HEK293 (cell line): ENCODE measurements at regions not wholly inside any gene's neighbourhood (a gene's known extent, or its start where the extent isn't known, plus 50 kb on each side); places are given as distances from the start of the nearest gene placed in this dataset.

Experiments used
- CTCF ChIA-PET: fragments of 350-600 bp; formaldehyde crosslinking; extraction: SDS; loops from one replicate; lab custom pipeline; 2021; ENCODE audit warnings: antibody characterized with exemption; lab: Yijun Ruan, JAX
- POLR2A ChIA-PET: fragments of 300-600 bp; formaldehyde crosslinking; extraction: SDS; loops from one replicate; lab custom pipeline; 2020; ENCODE audit warnings: antibody characterized with exemption, inconsistent platforms; lab: Yijun Ruan, JAX
- H3K27ac ChIP-seq: fragments of 200-500 bp; sonication (Bioruptor generic); 2 replicates; pipeline ENCODE4 v1.5.1; 2014; ENCODE audit warnings: low read depth, low read length, control low read depth, inconsistent platforms; ENCODE audit errors: extremely low read depth
- H3K36me3 ChIP-seq, 2 experiments: fragments of 200-500 bp in 1 of 2; sonication (Bioruptor generic) in 1 of 2; 1 replicate in 1 of 2; 2 replicates in 1 of 2; pipeline ENCODE4 v1.5.1; 2014 to 2017; ENCODE audit warnings: inconsistent platforms in 2 of 2, low read length in 2 of 2; ENCODE audit not compliant: control insufficient read depth in 2 of 2, insufficient read depth in 1 of 2
- H3K4me1 ChIP-seq: fragments of 200-500 bp; sonication (Bioruptor generic); 2 replicates; pipeline ENCODE4 v1.5.1; 2014; ENCODE audit warnings: mild to moderate bottlenecking, low read length, inconsistent platforms; ENCODE audit not compliant: control insufficient read depth, insufficient read depth
- H3K4me3 ChIP-seq: 2 replicates; pipeline ENCODE4 v1.5.1; 2011; ENCODE audit warnings: low read depth, mild to moderate bottlenecking, control low read depth, low read length, moderate library complexity
- H3K9me3 ChIP-seq: fragments of 200-500 bp; sonication (Bioruptor generic); 2 replicates; pipeline ENCODE4 v1.5.1; 2014; ENCODE audit warnings: low read depth, low read length, inconsistent platforms; ENCODE audit not compliant: control insufficient read depth, insufficient read depth
- BCL11A ChIP-seq: fragments of 450-650 bp; formaldehyde crosslinking; IDR thresholded peaks from 2 replicates; pipeline ENCODE4 v1.5.1; 2016; ENCODE audit warnings: low read depth, missing biosample characterization, missing genetic modification characterization
- PRDM10 ChIP-seq: fragments of 450-650 bp; formaldehyde crosslinking; IDR thresholded peaks from 2 replicates; pipeline ENCODE4 v1.5.1; 2016; ENCODE audit warnings: missing biosample characterization, missing genetic modification characterization
- SCRT1 ChIP-seq: fragments of 450-650 bp; formaldehyde crosslinking; IDR thresholded peaks from 2 replicates; pipeline ENCODE4 v1.5.1; 2016; ENCODE audit warnings: missing biosample characterization, missing genetic modification characterization, borderline replicate concordance
- SP2 ChIP-seq: fragments of 450-650 bp; formaldehyde crosslinking; IDR thresholded peaks from 2 replicates; pipeline ENCODE4 v1.5.1; 2016; ENCODE audit warnings: missing biosample characterization, missing genetic modification characterization
- SP3 ChIP-seq: fragments of 450-650 bp; formaldehyde crosslinking; IDR thresholded peaks from 2 replicates; pipeline ENCODE4 v1.5.1; 2016; ENCODE audit warnings: missing biosample characterization, missing genetic modification characterization
- ZBTB20 ChIP-seq: fragments of 450-650 bp; formaldehyde crosslinking; IDR thresholded peaks from 2 replicates; pipeline ENCODE4 v1.5.1; 2016; ENCODE audit warnings: missing biosample characterization, missing genetic modification characterization
- ZBTB21 ChIP-seq: fragments of 450-650 bp; formaldehyde crosslinking; IDR thresholded peaks from 2 replicates; pipeline ENCODE4 v1.5.1; 2017; ENCODE audit warnings: missing biosample characterization, missing genetic modification characterization
- ZBTB8A ChIP-seq: fragments of 450-650 bp; formaldehyde crosslinking; IDR thresholded peaks from 2 replicates; pipeline ENCODE4 v1.5.1; 2016; ENCODE audit warnings: missing biosample characterization, missing genetic modification characterization
- ZFHX2 ChIP-seq: fragments of 450-650 bp; formaldehyde crosslinking; conservative IDR thresholded peaks from 2 replicates; pipeline ENCODE4 v1.5.1; 2016; ENCODE audit warnings: missing biosample characterization, missing genetic modification characterization
- ZNF140 ChIP-seq: fragments of 450-650 bp; formaldehyde crosslinking; IDR thresholded peaks from 2 replicates; pipeline ENCODE4 v1.5.1; 2016; ENCODE audit warnings: missing biosample characterization, missing genetic modification characterization
- ZNF354C ChIP-seq: fragments of 450-650 bp; formaldehyde crosslinking; IDR thresholded peaks from 2 replicates; pipeline ENCODE4 v1.5.1; 2016; ENCODE audit warnings: missing biosample characterization, missing genetic modification characterization, low read depth, borderline replicate concordance
- ZNF398 ChIP-seq: fragments of 450-650 bp; formaldehyde crosslinking; IDR thresholded peaks from 2 replicates; pipeline ENCODE4 v1.5.1; 2017; ENCODE audit warnings: missing biosample characterization, missing genetic modification characterization
- ZNF423 ChIP-seq: fragments of 450-650 bp; formaldehyde crosslinking; IDR thresholded peaks from 2 replicates; pipeline ENCODE4 v1.5.1; 2016; ENCODE audit warnings: missing biosample characterization, missing genetic modification characterization
- ZNF624 ChIP-seq: fragments of 450-650 bp; formaldehyde crosslinking; IDR thresholded peaks from 2 replicates; pipeline ENCODE4 v1.5.1; 2017; ENCODE audit warnings: missing biosample characterization, missing genetic modification characterization
- ZNF654 ChIP-seq: fragments of 450-650 bp; formaldehyde crosslinking; IDR thresholded peaks from 2 replicates; pipeline ENCODE4 v1.5.1; 2016; ENCODE audit warnings: low read depth, missing biosample characterization, missing genetic modification characterization
- ZSCAN30 ChIP-seq: fragments of 450-650 bp; IDR thresholded peaks from 2 replicates; pipeline ENCODE4 v1.5.1; 2018; ENCODE audit warnings: missing biosample characterization, mild to moderate bottlenecking, missing genetic modification characterization, moderate library complexity

- TF ChIP-seq ZNF398: 0 out of 2 replicates have a peak, but pooled peaks have one; percentile 15
- 0 out of 2 replicates have a peak, but pooled peaks have one; percentile 23 for TF ChIP-seq ZSCAN30 (tag by site-specific recombination)
These were observed 108.7 kb upstream of the KCTD1 start (continued) for GRCh38 chr18:26656944-26657536.

GRCh38 chr18:26656431-26656943 lies 108.1 kb upstream of the KCTD1 start:
- Histone ChIP-seq H3K27ac (peak overlapping the region; percentile 68; the same call in 1 of the 2 replicates), H3K4me1 (peaks cover 17% of the 10 kb centered on the region), H3K36me3 (no peaks in the 10 kb centered on the region), H3K9me3 (no peaks in the 10 kb centered on the region), H3K4me3 (peak overlapping the region; percentile 58)
- TF ChIP-seq ZNF654 (tag by site-specific recombination) (no peak), ZBTB20 (tag by site-specific recombination) (peak; percentile 5; the same call in 1 of the 2 replicates), ZFHX2 (peak; percentile 42), ZNF423 (tag by site-specific recombination) (no peak), SCRT1 (no peak), ZNF624 (tag by site-specific recombination) (no peak), ZNF140 (tag by site-specific recombination) (no peak), BCL11A (tag by site-specific recombination) (no peak), ZBTB21 (tag by site-specific recombination) (no peak), PRDM10 (tag by site-specific recombination) (peak; percentile 73), ZBTB8A (tag by site-specific recombination) (peak; percentile 37), ZNF354C (tag by site-specific recombination) (no peak), SP2 (peak; percentile 42; the same call in 1 of the 2 replicates), SP3 (peak; percentile 64)
- ChIA-PET CTCF (interaction anchor here (0.7 to 1.2 kb wide), 3 partner anchors 22 to 344 kb away, joined by 3 to 4 read pairs (median 3); no protein-coding TSS in a partner anchor), POLR2A (interaction anchor here (0.6 to 2.2 kb wide), 8 partner anchors 9 to 299 kb away, joined by 3 to 13 read pairs (median 4); partner anchors contain the start of gene KCTD1)
